ENCODE measurements at regions not wholly inside any gene's neighbourhood (a gene's known extent, or its start where the extent isn't known, plus 50 kb on each side); places are given as distances from the start of the nearest gene placed in this dataset.
"Not testable (repeated sequence)": the region's sequence is repeated elsewhere in the genome, so short reads cannot be mapped to it uniquely, and the experiment has no call there.

- TF ChIP-seq CTCF, POLR2A, EP300 (IDR thresholded peaks at IDR 0.05): not testable (repeated sequence)
These were observed 1527.1 kb downstream of the RPIA start for GRCh38 chr2:90218534-90218933.
